Upper lobe of left lung (tissue), 6 donors: ENCODE measurements at regions not wholly inside any gene's neighbourhood (a gene's known extent, or its start where the extent isn't known, plus 50 kb on each side); places are given as distances from the start of the nearest gene placed in this dataset.

Source experiments
- ATAC-seq, 2 donors: fragments of 200-7000 bp; cut with Tn5 transposase; one replicate each; pipeline ENCODE4 v1.9.1; 2022; ENCODE audit warnings: mild to moderate bottlenecking in 2 of 2, moderate library complexity in 2 of 2; ENCODE audit not compliant: low FRiP score in 2 of 2
- DNase-seq, 2 donors: peaks; one replicate each; pipeline ENCODE4 v3.0.0-alpha.2; 2019 to 2020
- H3K27ac ChIP-seq, 4 donors: fragments of 200-600 bp; sonication (generic); one replicate each; pipeline ENCODE4 v1.5.1; 2016 to 2019
- H3K27me3 ChIP-seq, 4 donors: fragments of 200-600 bp; sonication (generic); one replicate each; pipeline ENCODE4 v1.5.1; 2017 to 2019
- H3K36me3 ChIP-seq, 4 donors: fragments of 200-600 bp; sonication (generic); one replicate each; pipeline ENCODE4 v1.5.1; 2016 to 2019
- H3K4me1 ChIP-seq, 4 donors: fragments of 200-600 bp; sonication (generic); one replicate each; pipeline ENCODE4 v1.5.1; 2018 to 2019
- H3K4me3 ChIP-seq, 4 donors: fragments of 200-600 bp; sonication (generic); one replicate each; pipeline ENCODE4 v1.5.1; 2017 to 2019; ENCODE audit warnings: mild to moderate bottlenecking in 2 of 4, moderate library complexity in 1 of 4
- H3K9me3 ChIP-seq, 4 donors: fragments of 200-600 bp; sonication (generic); one replicate each; pipeline ENCODE4 v1.5.1; 2018 to 2019
- CTCF ChIP-seq, 6 experiments: fragments of 450-650 bp in 4 of 6; fragments of 200-600 bp in 2 of 6; sonication (generic) in 2 of 6; IDR thresholded peaks; one replicate each; pipeline ENCODE4 v1.5.1; 2016 to 2019; ENCODE audit warnings: antibody characterized with exemption in 6 of 6
- EP300 ChIP-seq, 4 donors: sonication (generic); formaldehyde crosslinking; IDR thresholded peaks; one replicate each; pipeline ENCODE4 v1.5.1; 2017; ENCODE audit warnings: antibody characterized with exemption in 4 of 4, control low read depth in 2 of 4
- POLR2A ChIP-seq, 4 donors: fragments of 450-650 bp; IDR thresholded peaks; one replicate each; pipeline ENCODE4 v1.5.1; 2016 to 2017; ENCODE audit warnings: antibody characterized with exemption in 4 of 4, mild to moderate bottlenecking in 2 of 4
- POLR2AphosphoS5 ChIP-seq, 2 donors: sonication (generic); formaldehyde crosslinking; IDR thresholded peaks; one replicate each; pipeline ENCODE4 v1.5.1; 2017; ENCODE audit warnings: antibody characterized with exemption in 2 of 2
- WGBS, 2 donors: methylation state at CpG; one replicate each; pipeline ENCODE4 v1.1.5; 2017 to 2018; 5-methylcytosine and 5-hydroxymethylcytosine counted together
- donor health status: DM: no; HTN: no; CAD: no; lungs with moderate emphysema.
- donor health status: DM: no; HTN: yes; CAD: no; lungs with severe emphysema.

GRCh38 chr7:41323806-41324205 lies 379.1 kb downstream of the INHBA start:
- TF ChIP-seq POLR2AphosphoS5 (IDR thresholded peaks at IDR 0.05) (no peak), EP300 (IDR thresholded peaks at IDR 0.05) (no peak), POLR2A (IDR thresholded peaks at IDR 0.05) (no peak)
- WGBS, 2 donors, result 66 to 67% methylated on average over 3 of the region's 3 CpGs
- Histone ChIP-seq H3K4me1 (no peaks in the 10 kb centered on the region), H3K36me3 (no peaks in the 10 kb centered on the region), H3K4me3 (no peak overlapping the region), H3K9me3 (no peaks in the 10 kb centered on the region), H3K27me3 (no peaks in the 10 kb centered on the region), H3K27ac (no peak overlapping the region)
- ATAC-seq, result no peak
- no peak for DNase-seq

GRCh38 chr7:41319581-41319980 lies 383.3 kb downstream of the INHBA start:
- ATAC-seq (no peak), DNase-seq (no peak)
- Histone ChIP-seq H3K9me3 (no peaks in the 10 kb centered on the region), H3K27ac (no peak overlapping the region), H3K36me3 (no peaks in the 10 kb centered on the region), H3K4me3 (no peak overlapping the region), H3K4me1 (no peaks in the 10 kb centered on the region), H3K27me3 (no peaks in the 10 kb centered on the region)
- WGBS, 2 donors, result 75 to 90% methylated on average over 1 of the region's 1 CpG
- TF ChIP-seq POLR2AphosphoS5 (IDR thresholded peaks at IDR 0.05) (no peak), CTCF (IDR thresholded peaks at IDR 0.05) (no peak), EP300 (IDR thresholded peaks at IDR 0.05) (no peak), POLR2A (IDR thresholded peaks at IDR 0.05) (no peak)

- Histone ChIP-seq H3K9me3 (no peaks in the 10 kb centered on the region), H3K4me3 (no peak overlapping the region), H3K36me3 (no peaks in the 10 kb centered on the region), H3K27me3 (no peaks in the 10 kb centered on the region), H3K4me1 (no peaks in the 10 kb centered on the region), H3K27ac (no peak overlapping the region)
- ATAC-seq (no peak), DNase-seq (no peak)
- no peak for TF ChIP-seq CTCF (IDR thresholded peaks at IDR 0.05)
- TF ChIP-seq EP300 (IDR thresholded peaks at IDR 0.05), result no peak
- no peak for TF ChIP-seq POLR2AphosphoS5 (IDR thresholded peaks at IDR 0.05)
- no peak for TF ChIP-seq POLR2A (IDR thresholded peaks at IDR 0.05)
- 43 to 66% methylated on average over 6 of the region's 6 CpGs for WGBS, 2 donors
Measured at GRCh38 chr7:41316410-41316809, 386.5 kb downstream of the INHBA start.

- no peaks in the 10 kb centered on the region for H3K4me1 ChIP-seq
- no peak overlapping the region for H3K4me3 ChIP-seq
- no peaks in the 10 kb centered on the region for H3K27me3 ChIP-seq
- no peak overlapping the region for H3K27ac ChIP-seq
- H3K9me3 ChIP-seq, result no peaks in the 10 kb centered on the region
- ATAC-seq, result no peak
- TF ChIP-seq CTCF (IDR thresholded peaks at IDR 0.05) (no peak), POLR2A (IDR thresholded peaks at IDR 0.05) (no peak), POLR2AphosphoS5 (IDR thresholded peaks at IDR 0.05) (no peak), EP300 (IDR thresholded peaks at IDR 0.05) (no peak)
- WGBS, 2 donors, result 57 to 66% methylated on average over 4 of the region's 4 CpGs
- H3K36me3 ChIP-seq, result no peaks in the 10 kb centered on the region
- DNase-seq, result peak in 1 of 2 donors; percentile 34
Measured at GRCh38 chr7:41315764-41316163, 387.1 kb downstream of the INHBA start.

- no peak for DNase-seq
- no peak for ATAC-seq
Measured at GRCh38 chr7:41313171-41313570, 389.7 kb downstream of the INHBA start.

More at GRCh38 chr7:41313171-41313570, 389.7 kb downstream of the INHBA start:
- H3K36me3 ChIP-seq, result no peaks in the 10 kb centered on the region
- no peaks in the 10 kb centered on the region for H3K27me3 ChIP-seq
- H3K27ac ChIP-seq, result no peak overlapping the region
- H3K4me1 ChIP-seq, result no peaks in the 10 kb centered on the region
- TF ChIP-seq POLR2A (IDR thresholded peaks at IDR 0.05) (no peak), EP300 (IDR thresholded peaks at IDR 0.05) (no peak), POLR2AphosphoS5 (IDR thresholded peaks at IDR 0.05) (no peak), CTCF (IDR thresholded peaks at IDR 0.05) (no peak)
- H3K4me3 ChIP-seq, result no peak overlapping the region
- WGBS, 2 donors, result 91% methylated on average over 1 of the region's 1 CpG
- no peaks in the 10 kb centered on the region for H3K9me3 ChIP-seq
